Anterior cingulate cortex (tissue), 58 donors: ENCODE measurements at regions not wholly inside any gene's neighbourhood (a gene's known extent, or its start where the extent isn't known, plus 50 kb on each side); places are given as distances from the start of the nearest gene placed in this dataset.

Experiments
- DNase-seq, 58 donors: peaks; one replicate each; lab custom pipeline; 2025; lab: John Stamatoyannopoulos, UW

GRCh38 chr6:50102676-50103075, 52.9 kb upstream of the DEFB112 start:
- no peak for DNase-seq

- no peak for DNase-seq
Measured at GRCh38 chr6:50110587-50110986, 60.9 kb upstream of the DEFB112 start.

DNA sequence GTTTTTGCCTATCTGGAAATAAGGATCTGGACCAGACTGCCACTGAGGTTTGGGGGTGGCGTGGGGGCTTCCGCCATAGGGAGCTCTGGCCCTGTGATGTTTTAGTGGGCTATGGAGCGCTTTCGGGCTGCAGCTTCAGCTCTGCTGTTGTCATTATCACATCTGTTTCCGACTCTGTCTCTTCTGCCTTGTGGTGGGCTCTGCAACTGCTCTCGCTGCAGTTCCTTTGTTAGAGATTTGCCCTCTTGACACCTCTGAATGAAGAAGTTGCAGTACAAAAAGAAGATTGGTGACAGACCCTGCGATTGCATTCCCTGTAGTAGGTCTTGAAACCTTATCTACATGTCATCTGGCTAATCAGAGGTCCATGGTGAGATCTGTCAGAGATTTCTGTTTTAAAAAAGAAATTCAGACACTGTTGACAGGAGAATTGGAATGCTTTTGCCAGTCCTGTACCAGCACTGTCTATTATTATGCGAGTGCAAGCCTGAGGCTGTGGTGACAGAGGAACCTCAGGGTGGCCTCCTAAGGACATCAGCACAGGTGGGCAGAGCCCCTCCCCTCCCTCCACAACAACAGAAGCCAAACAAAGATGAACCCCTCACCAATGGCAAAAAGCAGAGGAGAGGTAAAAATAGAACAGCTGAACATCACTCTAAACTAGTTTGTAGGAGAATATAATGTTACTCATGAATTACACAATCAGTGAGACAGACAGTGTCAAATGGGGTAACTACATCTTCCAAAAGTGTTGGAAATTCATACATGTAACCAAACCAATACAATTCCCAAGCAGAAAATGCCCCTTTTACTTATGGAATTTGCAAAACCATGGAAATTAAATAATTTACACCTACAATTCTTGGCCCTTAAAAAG, 63.5 kb upstream of the DEFB112 start:
- DNase-seq: no peak

DNA sequence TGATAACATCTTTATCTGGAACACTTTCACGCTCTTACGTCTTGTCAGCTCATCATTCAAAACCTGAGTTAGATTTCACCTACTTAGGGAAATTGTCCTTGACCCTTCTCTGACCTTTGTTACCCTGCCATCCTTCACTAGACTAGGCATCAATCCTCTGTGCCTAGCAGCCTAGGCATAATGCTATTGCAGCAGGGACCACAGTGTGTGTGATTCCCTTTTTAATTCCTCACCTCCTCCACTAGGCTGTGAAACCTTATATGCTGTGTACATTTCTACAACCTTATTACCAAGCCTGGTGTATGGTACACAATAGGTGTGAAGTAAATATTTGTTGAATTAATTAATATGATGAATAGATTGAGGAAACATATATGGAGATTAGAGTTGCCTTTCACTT, 66.7 kb upstream of the DEFB112 start:
- no peak for DNase-seq

DNA sequence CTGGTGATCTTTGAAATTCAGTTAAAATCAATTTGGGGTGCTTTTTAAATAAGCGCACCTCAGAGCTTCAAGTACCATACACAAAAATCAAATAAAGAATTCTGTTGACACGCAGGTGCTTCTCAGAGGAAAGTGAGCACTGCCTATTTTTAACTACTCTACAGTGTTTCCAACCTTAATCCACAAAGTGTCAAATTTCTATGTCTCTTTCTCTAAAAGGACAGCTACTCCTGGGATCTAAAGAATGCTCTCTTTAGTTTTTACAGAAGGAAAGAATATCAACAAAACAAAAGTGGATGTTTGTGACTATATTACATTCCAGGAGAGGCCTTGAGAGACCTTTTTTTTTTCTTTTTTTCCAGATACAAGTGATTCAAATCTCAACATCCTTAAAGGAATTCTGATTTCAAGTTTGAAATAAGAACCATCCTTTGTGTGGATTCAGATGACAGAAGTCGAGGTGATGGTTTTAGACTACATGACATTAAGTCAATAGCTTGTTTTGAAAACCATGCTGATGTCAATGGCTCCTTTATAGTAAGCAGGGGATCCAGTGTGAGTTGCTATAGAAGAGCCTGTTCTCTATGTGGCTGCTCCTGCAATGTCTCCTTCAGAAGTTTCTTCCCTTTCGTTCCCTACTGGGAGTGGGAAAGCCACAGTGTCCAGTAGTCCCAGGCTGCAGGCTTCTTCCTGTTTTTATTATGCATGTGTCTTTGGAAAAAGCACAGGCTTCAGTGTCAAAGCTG, 67.2 kb upstream of the DEFB112 start:
- DNase-seq: no peak

DNA sequence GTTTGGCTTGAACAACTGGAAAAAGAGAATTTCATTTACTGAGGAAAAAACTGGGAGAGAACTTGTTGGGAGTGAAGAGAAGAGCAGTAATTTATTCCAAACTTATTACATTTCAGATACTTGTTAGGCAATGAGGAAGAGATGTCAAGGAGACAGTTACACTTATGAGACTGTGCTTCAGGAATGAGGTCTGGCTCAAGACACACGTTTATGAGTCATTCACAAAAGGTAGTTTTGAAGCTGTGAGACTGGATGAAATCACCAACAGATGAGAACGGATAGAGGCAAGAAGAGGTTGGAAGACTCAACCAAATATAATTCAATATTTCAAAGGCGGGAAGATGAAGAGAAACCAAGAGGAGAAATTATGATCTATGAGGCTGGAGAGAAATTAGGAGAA, 70.6 kb upstream of the DEFB112 start:
- no peak for DNase-seq

DNA sequence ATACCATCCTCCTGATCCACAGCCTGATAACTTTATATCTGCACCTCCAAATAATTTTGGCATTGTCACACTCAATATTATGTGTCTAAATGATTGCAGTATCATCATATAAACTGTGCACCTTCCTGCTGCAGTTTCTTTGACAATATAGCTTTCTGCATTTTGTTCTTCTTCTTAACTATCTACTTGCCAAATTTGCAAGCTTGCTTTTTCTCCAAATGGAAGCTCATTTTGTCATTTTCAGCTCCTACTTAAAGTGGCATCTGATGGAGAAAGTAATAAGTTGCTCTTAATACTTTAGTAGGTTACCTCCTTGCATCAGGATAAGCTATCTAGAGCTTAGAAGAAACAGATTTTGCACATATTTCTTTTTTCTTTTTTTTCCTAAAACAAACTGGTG, 74.0 kb upstream of the DEFB112 start:
- DNase-seq: no peak

GRCh38 chr6:50124572-50124971, 74.8 kb upstream of the DEFB112 start:
- DNase-seq: no peak

- DNase-seq: no peak
Measured at GRCh38 chr6:50128420-50129005, 78.8 kb upstream of the DEFB112 start.

DNA sequence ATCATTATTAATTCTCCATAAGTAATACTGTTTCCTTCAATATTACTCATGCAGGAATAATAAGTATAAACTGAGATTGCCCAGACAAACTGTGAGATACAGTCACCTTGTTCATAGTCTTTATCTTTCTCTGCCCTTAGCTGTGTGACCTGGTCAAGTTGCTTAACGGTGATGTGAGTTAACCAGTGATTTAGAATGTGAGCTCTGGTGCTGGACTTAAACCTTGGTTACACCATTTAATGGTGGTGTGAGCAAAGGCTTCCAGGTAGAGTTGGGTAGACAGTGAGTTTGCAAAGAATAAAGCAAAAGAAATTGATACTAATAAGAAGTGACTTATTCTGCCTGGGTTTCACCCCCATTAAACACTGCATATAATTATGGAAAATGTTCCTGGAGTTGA, 86.2 kb upstream of the DEFB112 start:
- no peak for DNase-seq

- no peak for DNase-seq
Measured at GRCh38 chr6:50141100-50141499, 91.4 kb upstream of the DEFB112 start.

- no peak for DNase-seq
Measured at GRCh38 chr6:50143011-50143719, 93.4 kb upstream of the DEFB112 start.

DNA sequence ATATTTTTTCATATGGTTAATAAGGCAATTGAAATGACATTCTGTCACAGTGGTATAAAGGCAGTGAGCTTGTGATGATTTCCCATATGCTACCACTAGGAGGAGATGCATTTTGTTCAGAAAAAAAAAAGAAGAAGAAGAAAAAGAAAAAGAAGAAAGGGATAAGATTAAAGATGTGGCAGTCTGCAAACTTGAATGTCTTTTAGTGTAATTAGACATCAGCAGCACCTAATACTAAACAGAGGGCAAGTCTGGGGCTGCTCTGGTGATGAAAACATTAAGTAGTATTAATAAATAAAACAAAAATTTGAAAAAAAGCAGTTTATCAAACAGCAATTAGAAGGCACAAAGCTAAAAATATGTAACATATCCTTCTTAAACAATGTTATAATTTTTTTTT, 95.4 kb upstream of the DEFB112 start:
- no peak for DNase-seq

- no peak for DNase-seq
Measured at GRCh38 chr6:50147371-50147770, 97.6 kb upstream of the DEFB112 start.

DNA sequence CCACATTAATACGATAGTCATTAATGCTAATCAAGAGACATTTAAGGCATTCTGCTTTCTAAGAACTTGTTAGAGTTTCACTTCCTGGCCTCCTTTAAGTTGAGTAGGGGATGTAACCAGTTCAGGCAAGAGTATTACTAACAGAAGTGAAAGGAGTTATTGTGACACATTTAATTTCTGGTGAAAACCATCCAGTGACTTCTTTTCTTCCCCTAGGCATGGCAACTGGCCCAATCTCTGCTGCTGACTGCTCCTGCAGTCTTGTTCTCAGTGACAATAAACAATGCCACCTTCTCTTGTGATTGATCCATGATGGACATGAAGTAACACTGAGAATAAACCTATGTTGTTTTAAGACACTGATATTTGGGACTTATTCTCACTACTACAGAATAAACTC, 130.9 kb upstream of the DEFB112 start:
- DNase-seq: no peak

- DNase-seq: no peak
Measured at GRCh38 chr6:50185006-50185405, 135.3 kb upstream of the DEFB112 start.

- no peak for DNase-seq
Measured at GRCh38 chr6:50187351-50187921, 137.7 kb upstream of the DEFB112 start.

DNA sequence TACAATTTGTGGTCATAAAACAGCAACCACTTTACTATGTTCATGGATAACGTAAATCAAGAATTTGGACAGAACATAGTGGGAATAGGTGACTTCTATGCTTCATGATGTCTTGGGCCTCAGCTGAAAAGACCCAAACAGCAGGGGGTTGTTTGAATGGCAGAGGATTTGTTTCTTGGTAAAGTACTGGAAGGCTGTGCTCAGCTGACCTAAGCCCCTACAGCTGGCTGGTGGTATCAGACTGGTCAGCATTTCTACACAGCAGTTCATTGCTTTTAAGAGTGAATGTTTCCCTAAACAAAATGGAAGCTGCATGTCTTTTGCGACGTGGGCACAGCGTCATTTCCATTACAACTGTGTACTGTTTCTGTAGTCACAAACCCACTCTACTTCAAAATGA, 148.5 kb upstream of the DEFB112 start:
- no peak for DNase-seq

DNA sequence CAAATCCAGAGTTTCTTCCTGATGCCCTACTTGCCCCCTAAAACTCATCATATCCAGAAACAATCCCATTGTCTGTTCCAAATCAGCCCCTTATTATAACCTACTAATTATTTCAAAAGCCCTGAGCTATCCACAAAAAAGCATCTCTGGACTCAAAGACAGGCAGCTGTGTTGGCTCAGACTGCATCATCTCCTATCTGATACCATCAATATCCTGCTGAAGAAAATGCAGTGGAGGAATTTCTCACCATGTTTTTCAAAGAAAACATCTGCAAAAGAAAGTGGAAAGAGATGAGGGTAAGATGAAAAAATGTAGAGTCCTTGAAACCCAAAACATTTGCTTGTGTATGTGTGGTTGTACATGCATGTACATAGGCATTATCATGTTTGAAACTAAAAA, 153.0 kb upstream of the DEFB112 start:
- DNase-seq: no peak

DNA sequence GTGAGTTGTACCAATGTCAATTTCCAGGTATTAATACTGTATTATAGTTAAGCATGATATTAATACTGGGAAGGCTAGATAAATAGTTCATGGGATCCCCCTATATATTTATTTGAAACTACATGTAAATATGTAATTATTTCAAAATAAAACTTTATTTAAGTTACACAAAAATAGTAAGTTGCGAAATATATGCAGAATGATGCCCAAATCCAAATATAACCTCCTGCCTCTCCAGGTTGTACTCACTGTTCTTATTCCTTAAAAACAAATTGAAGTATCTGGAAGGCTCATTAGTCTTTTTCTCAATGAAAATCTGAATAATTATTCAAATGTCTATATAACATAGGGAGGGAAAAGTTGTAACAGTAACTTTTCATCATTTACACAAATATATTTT, 161.9 kb upstream of the DEFB112 start:
- DNase-seq: no peak

DNA sequence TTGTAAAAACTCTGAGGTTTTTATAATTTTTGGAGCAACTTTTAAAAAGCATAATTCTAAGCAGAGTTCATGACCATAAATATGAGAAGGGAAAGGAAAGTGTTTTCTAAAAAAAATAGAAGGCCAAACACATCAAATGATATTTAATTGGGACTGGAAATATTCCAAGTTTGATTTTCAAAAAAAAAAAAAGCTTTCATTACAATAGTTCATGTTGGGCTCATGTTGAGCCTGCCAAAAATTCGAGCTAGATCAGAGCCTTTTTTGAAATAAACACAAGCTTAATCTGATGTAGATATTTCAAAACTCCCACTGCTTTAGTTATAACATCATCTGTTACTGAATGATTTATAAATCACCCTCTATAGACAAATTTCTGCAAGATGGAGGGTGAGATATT, 163.4 kb upstream of the DEFB112 start:
- no peak for DNase-seq
